ENCODE measurements at regions not wholly inside any gene's neighbourhood (a gene's known extent, or its start where the extent isn't known, plus 50 kb on each side); places are given as distances from the start of the nearest gene placed in this dataset.

GRCh38 chr12:47394070-47394469 lies 311.8 kb downstream of the RPAP3 start:
- no peak for TF ChIP-seq REST (IDR thresholded peaks at IDR 0.05; ENCODE audit: insufficient read depth in 1 of 2, low read depth in 2 of 2, low read length in 2 of 2)
- no peak for TF ChIP-seq TAF1 (IDR thresholded peaks at IDR 0.05; ENCODE audit: borderline replicate concordance, insufficient read depth, low read length)
